Ascending aorta (tissue), 2 donors: ENCODE measurements at regions not wholly inside any gene's neighbourhood (a gene's known extent, or its start where the extent isn't known, plus 50 kb on each side); places are given as distances from the start of the nearest gene placed in this dataset.

Experiments
- DNase-seq, 2 donors: peaks; one replicate each; pipeline ENCODE4 v3.0.0-alpha.2; 2019; ENCODE audit warnings: low spot score in 2 of 2
- H3K27ac ChIP-seq, 2 donors: fragments of 200-600 bp; sonication (generic); one replicate each; pipeline ENCODE4 v1.5.1; 2016 to 2017; ENCODE audit warnings: mild to moderate bottlenecking in 1 of 2
- H3K27me3 ChIP-seq: fragments of 200-600 bp; sonication (generic); one replicate; pipeline ENCODE4 v1.5.1; 2017
- H3K36me3 ChIP-seq, 2 donors: fragments of 200-600 bp; sonication (generic); one replicate each; pipeline ENCODE4 v1.5.1; 2016
- H3K4me1 ChIP-seq, 2 donors: fragments of 200-600 bp; sonication (generic); one replicate each; pipeline ENCODE4 v1.5.1; 2016 to 2017; ENCODE audit warnings: mild to moderate bottlenecking in 1 of 2
- H3K4me3 ChIP-seq, 2 donors: fragments of 200-600 bp; sonication (generic); one replicate each; pipeline ENCODE4 v1.5.1; 2016 to 2017; ENCODE audit warnings: mild to moderate bottlenecking in 1 of 2
- H3K9me3 ChIP-seq, 2 donors: fragments of 200-600 bp; sonication (generic); one replicate each; pipeline ENCODE4 v1.5.1; 2016
- CTCF ChIP-seq, 3 experiments: fragments of 200-600 bp in 2 of 3; fragments of 450-650 bp in 1 of 3; sonication (generic) in 2 of 3; IDR thresholded peaks; one replicate each; pipeline ENCODE4 v1.5.1; 2016 to 2019; ENCODE audit warnings: antibody characterized with exemption in 3 of 3, mild to moderate bottlenecking in 1 of 3, moderate library complexity in 1 of 3
- intact Hi-C: fragments of 100-400 bp; cut with DNase I; formaldehyde crosslinking; loops from one replicate; pipeline ENCODE4 v1.15.1; 2023

DNA sequence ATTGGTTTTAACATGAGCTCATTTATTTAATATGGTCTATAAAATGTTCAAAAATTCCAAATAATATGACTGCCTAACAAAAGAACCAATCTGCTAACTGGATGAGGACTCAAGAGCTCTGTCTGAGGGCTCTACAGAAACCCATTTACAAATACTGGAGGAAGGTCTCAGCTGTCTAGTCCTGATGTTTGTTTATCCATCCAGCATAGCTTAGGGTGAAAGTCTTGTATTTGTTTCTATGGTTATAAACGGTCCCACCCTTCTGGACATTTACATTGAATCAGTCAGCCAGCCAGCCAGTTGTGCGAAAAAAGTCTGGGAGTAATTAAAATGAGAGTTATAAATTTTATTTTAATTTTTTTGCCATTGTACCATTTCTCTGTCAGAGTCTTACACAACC lies 220.7 kb downstream of the BMP4 start:
- Histone ChIP-seq H3K9me3 (no peaks in the 10 kb centered on the region), H3K4me3 (no peak overlapping the region), H3K27ac (no peak overlapping the region), H3K27me3 (no peaks in the 10 kb centered on the region), H3K4me1 (no peaks in the 10 kb centered on the region), H3K36me3 (no peaks in the 10 kb centered on the region)
- intact Hi-C loops, result no loop called here
- no peak for DNase-seq
- no peak for TF ChIP-seq CTCF (IDR thresholded peaks at IDR 0.05)

DNA sequence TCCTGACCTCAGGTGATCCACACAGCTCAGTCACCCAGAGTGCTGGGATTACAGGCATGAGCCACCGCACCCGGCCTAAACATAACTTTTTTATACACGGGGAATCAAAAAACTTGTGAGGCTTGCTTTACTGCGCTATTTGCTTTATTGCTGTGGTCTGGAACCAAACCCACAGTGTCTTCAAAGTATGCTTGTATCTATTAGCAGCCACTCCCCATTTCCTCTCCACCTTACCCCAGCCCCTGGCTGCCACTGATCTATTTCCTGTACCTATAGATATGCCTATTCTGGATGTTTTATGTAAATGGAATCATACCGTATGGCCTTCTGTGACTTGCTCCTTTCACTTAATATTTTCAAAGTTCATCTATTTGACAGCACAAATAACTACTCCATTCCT lies 233.4 kb downstream of the BMP4 start:
- Histone ChIP-seq H3K27me3 (no peaks in the 10 kb centered on the region), H3K4me1 (no peaks in the 10 kb centered on the region), H3K27ac (no peak overlapping the region), H3K36me3 (no peaks in the 10 kb centered on the region), H3K4me3 (no peak overlapping the region), H3K9me3 (no peaks in the 10 kb centered on the region)
- no peak for TF ChIP-seq CTCF (IDR thresholded peaks at IDR 0.05)
- intact Hi-C loops, result no loop called here
- no peak for DNase-seq

GRCh38 chr14:53719536-53719935 lies 237.1 kb downstream of the BMP4 start:
- TF ChIP-seq CTCF (IDR thresholded peaks at IDR 0.05), result no peak
- no peak for DNase-seq
- H3K4me3 ChIP-seq, result no peak overlapping the region
- intact Hi-C loops, result loop anchor here (5.0 kb wide), 1 partner anchor 238 kb away; the partner anchor contains the start of gene BMP4
- H3K27ac ChIP-seq, result no peak overlapping the region
- H3K4me1 ChIP-seq, result peaks cover 0 to under 1% of the 10 kb centered on the region in 2 donors
- H3K36me3 ChIP-seq, result no peaks in the 10 kb centered on the region
- H3K9me3 ChIP-seq, result no peaks in the 10 kb centered on the region
- no peaks in the 10 kb centered on the region for H3K27me3 ChIP-seq

GRCh38 chr14:53716578-53716977 lies 240.0 kb downstream of the BMP4 start:
- intact Hi-C loops, result loop anchor here (5.0 kb wide), 1 partner anchor 241 kb away; the partner anchor contains the start of gene BMP4
- no peak overlapping the region for H3K27ac ChIP-seq
- DNase-seq, result no peak
- no peaks in the 10 kb centered on the region for H3K9me3 ChIP-seq
- H3K4me3 ChIP-seq, result no peak overlapping the region
- no peak for TF ChIP-seq CTCF (IDR thresholded peaks at IDR 0.05)
- no peaks in the 10 kb centered on the region for H3K36me3 ChIP-seq
- H3K4me1 ChIP-seq, result peaks cover 0 to 3% of the 10 kb centered on the region in 2 donors
- no peaks in the 10 kb centered on the region for H3K27me3 ChIP-seq

DNA sequence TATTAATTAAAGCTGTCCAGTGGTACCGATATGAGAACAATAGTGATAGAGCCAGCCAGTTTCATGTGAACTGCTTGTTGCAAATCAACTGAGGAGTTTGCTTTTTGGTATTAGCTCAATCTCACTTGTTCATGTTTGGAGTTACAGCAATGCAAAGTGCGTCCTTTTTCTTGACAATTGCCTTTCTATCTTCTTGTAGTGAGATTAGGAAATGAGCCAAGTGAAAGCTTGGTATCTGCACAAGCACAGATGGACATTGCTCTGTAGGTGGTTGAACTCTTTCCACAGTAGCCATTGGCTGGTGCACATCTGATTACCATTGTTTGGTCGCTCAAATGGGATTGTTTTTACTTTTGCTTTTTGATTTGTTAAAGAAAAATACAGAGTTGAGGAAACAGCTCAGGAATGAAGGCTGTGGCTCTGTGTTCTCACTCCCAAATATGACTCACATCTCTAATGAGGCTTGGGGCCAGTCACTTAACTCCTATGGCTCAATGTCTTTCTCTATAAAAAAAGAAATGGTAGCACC lies 241.4 kb downstream of the BMP4 start:
- Histone ChIP-seq H3K27ac (no peak overlapping the region), H3K4me3 (peak overlapping the region in 1 of 2 donors; percentile 47), H3K36me3 (no peaks in the 10 kb centered on the region), H3K27me3 (no peaks in the 10 kb centered on the region), H3K9me3 (no peaks in the 10 kb centered on the region), H3K4me1 (peaks cover 0 to 3% of the 10 kb centered on the region in 2 donors)
- TF ChIP-seq CTCF (IDR thresholded peaks at IDR 0.05), result no peak
- DNase-seq, result no peak
- intact Hi-C loops, result loop anchor here (5.0 kb wide), 1 partner anchor 242 kb away; the partner anchor contains the start of gene BMP4
